DOHH2 (cell line): ENCODE measurements at regions not wholly inside any gene's neighbourhood (a gene's known extent, or its start where the extent isn't known, plus 50 kb on each side); places are given as distances from the start of the nearest gene placed in this dataset.

Experiments used
- H3F3A ChIP-seq: fragments of 200-600 bp; sonication (generic), shearing (Covaris generic); 2 replicates; pipeline ENCODE4 v1.6.0; 2016; ENCODE audit warnings: antibody characterized with exemption, mild to moderate bottlenecking; ENCODE audit not compliant: control insufficient read depth, insufficient read depth
- H3K27ac ChIP-seq: fragments of 200-600 bp; sonication (generic); 2 replicates; pipeline ENCODE4 v1.5.1; 2014; ENCODE audit warnings: low read depth, mild to moderate bottlenecking, low read length, moderate library complexity
- H3K27me3 ChIP-seq: fragments of 200-600 bp; sonication (generic); 2 replicates; pipeline ENCODE4 v1.6.1; 2014; ENCODE audit warnings: mild to moderate bottlenecking, low read length, mixed read lengths; ENCODE audit not compliant: control insufficient read depth
- H3K36me3 ChIP-seq: fragments of 200-600 bp; sonication (generic); 2 replicates; pipeline ENCODE4 v1.6.1; 2014; ENCODE audit warnings: mild to moderate bottlenecking, low read length, moderate library complexity, mixed read lengths; ENCODE audit not compliant: control insufficient read depth
- H3K4me1 ChIP-seq: fragments of 200-600 bp; sonication (generic); 2 replicates; pipeline ENCODE4 v1.6.1; 2014; ENCODE audit warnings: mild to moderate bottlenecking, low read length, mixed read lengths; ENCODE audit not compliant: control insufficient read depth
- H3K4me2 ChIP-seq: fragments of 200-600 bp; sonication (generic); 2 replicates; pipeline ENCODE4 v1.6.0; 2014; ENCODE audit warnings: mild to moderate bottlenecking, low read length, moderate library complexity
- H3K4me3 ChIP-seq: fragments of 200-600 bp; sonication (generic); 2 replicates; pipeline ENCODE4 v1.5.1; 2014; ENCODE audit warnings: mild to moderate bottlenecking, low read length, mixed read lengths
- H3K79me2 ChIP-seq: fragments of 200-600 bp; sonication (generic); 2 replicates; pipeline ENCODE4 v1.6.1; 2014; ENCODE audit warnings: mild to moderate bottlenecking, low read length, mixed read lengths; ENCODE audit not compliant: control insufficient read depth
- H3K9me2 ChIP-seq: fragments of 200-600 bp; sonication (generic); replicated peaks from 2 replicates; pipeline ENCODE4 v1.6.1; 2014; ENCODE audit warnings: mild to moderate bottlenecking, low read length, mixed read lengths; ENCODE audit not compliant: control insufficient read depth
- H3K9me3 ChIP-seq: fragments of 200-600 bp; sonication (generic); 2 replicates; pipeline ENCODE4 v1.6.1; 2014; ENCODE audit warnings: antibody characterized with exemption, low read length, mixed read lengths; ENCODE audit not compliant: control insufficient read depth, insufficient read depth
- H4K20me1 ChIP-seq: fragments of 200-600 bp; sonication (generic); 2 replicates; pipeline ENCODE4 v1.6.0; 2014; ENCODE audit warnings: low read depth, mild to moderate bottlenecking, antibody characterized with exemption, low read length, moderate library complexity; ENCODE audit not compliant: control insufficient read depth, insufficient read depth
- EZH2phosphoT487 ChIP-seq: fragments of 200-600 bp; sonication (generic); IDR thresholded peaks from 2 replicates; pipeline ENCODE4 v1.6.1; 2017; ENCODE audit warnings: borderline replicate concordance, mild to moderate bottlenecking, antibody characterized with exemption, low read length, moderate library complexity, mixed read lengths
- TF ChIP-seq, protein P1 (sequence below): fragments of 200-600 bp; sonication (generic); IDR thresholded peaks from one replicate; pipeline ENCODE4 v1.5.1; 2014; ENCODE audit warnings: antibody characterized with exemption, mild to moderate bottlenecking, low read depth, low read length; ENCODE audit not compliant: poor library complexity, severe bottlenecking

DNA sequence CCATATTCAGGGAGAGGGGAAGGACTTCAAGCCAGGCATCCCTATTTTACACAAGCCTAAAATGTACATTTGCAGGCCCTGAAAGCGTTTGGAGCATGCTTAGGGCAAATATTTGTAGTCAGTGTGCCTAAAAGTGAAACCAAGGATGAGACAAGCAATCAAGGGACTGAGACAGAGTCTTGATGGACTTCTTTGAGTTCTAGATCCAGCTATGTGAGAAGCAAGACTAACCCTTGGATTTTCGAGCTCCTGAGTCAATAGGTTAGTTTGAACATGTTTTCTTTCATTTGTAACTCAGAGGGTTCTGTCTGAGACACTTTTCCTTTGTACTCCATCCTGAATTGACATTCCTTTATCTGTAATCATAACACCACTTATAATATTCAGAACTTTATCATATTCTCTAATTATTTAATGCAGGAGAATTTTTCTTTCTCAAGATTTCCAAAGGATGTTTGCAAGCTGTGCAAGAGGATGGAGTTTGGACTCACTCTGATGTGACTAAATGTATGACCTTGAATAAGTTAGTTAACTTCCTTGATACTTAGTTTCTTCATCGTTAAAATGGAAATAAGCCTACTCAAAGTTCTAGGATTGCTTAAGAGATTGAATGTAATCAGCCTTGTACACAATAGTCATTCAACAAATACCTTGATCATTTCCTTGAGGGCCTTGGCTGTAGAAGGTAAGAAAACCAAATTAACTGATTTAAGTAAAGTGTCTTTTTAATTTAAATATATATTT is 1237.8 kb upstream of the ZEB2 start:
- H3K4me2 ChIP-seq, result no peak overlapping the region
- H3K9me3 ChIP-seq, result peaks cover 13% of the 10 kb centered on the region; the same call in 1 of the 2 replicates
- no peak overlapping the region for H3K27ac ChIP-seq
- no peak overlapping the region for H3K4me3 ChIP-seq
- H3K27me3 ChIP-seq, result no peaks in the 10 kb centered on the region
- H3K9me2 ChIP-seq, result no peaks in the 10 kb centered on the region
- TF ChIP-seq, protein P1, sequence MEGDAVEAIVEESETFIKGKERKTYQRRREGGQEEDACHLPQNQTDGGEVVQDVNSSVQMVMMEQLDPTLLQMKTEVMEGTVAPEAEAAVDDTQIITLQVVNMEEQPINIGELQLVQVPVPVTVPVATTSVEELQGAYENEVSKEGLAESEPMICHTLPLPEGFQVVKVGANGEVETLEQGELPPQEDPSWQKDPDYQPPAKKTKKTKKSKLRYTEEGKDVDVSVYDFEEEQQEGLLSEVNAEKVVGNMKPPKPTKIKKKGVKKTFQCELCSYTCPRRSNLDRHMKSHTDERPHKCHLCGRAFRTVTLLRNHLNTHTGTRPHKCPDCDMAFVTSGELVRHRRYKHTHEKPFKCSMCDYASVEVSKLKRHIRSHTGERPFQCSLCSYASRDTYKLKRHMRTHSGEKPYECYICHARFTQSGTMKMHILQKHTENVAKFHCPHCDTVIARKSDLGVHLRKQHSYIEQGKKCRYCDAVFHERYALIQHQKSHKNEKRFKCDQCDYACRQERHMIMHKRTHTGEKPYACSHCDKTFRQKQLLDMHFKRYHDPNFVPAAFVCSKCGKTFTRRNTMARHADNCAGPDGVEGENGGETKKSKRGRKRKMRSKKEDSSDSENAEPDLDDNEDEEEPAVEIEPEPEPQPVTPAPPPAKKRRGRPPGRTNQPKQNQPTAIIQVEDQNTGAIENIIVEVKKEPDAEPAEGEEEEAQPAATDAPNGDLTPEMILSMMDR, result no peak
- TF ChIP-seq EZH2phosphoT487, result no peak
- no peaks in the 10 kb centered on the region for H3K79me2 ChIP-seq
- no peaks in the 10 kb centered on the region for H4K20me1 ChIP-seq
- H3K4me1 ChIP-seq, result peaks cover 17% of the 10 kb centered on the region
- H3K36me3 ChIP-seq, result no peaks in the 10 kb centered on the region
- H3F3A ChIP-seq, result no peaks in the 10 kb centered on the region

DNA sequence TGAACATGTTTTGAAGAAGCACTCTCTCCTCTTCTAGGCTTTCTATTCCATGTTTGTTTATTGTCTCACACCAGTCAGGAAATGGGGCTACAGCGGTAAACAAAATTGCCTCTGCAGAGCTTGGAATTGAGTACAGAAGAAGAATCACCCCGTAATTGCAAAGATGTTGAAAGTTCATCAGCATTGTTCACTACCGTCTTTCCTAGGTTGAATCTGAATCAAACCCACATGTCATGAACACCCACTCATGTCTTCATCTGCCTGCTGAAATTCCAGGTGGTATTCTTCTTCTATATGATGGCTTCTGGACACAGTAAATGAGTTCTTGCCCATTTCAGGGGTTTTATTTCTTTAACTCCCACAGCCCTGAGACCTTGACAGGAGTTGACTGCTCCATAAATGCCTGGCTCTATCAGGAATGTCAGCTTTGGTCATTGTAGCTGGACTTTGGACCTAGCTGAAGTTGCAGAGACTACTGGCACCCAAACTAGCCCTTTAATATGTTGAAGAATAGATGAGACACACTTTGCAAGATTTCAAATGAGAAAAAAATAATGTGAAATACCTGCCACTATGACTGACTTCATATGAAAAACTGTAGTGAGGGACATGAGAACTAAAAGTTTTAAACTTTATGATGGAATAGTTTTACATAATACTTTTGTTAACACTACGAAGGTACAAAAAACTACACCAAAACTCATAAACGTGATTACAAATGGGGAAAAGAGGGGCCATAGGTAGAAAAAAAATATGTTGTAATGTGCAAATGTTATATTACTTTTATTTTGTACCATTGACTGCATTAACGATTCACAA is 1235.3 kb upstream of the ZEB2 start:
- no peak overlapping the region for H3K27ac ChIP-seq
- no peaks in the 10 kb centered on the region for H3K9me2 ChIP-seq
- H3K4me3 ChIP-seq, result no peak overlapping the region
- peaks cover 42% of the 10 kb centered on the region for H3K4me1 ChIP-seq
- H3F3A ChIP-seq, result no peaks in the 10 kb centered on the region
- H3K9me3 ChIP-seq, result peaks cover 21% of the 10 kb centered on the region; the same call in 1 of the 2 replicates
- no peak overlapping the region for H3K4me2 ChIP-seq
- H3K79me2 ChIP-seq, result no peaks in the 10 kb centered on the region
- no peaks in the 10 kb centered on the region for H4K20me1 ChIP-seq
- TF ChIP-seq EZH2phosphoT487, result no peak
- TF ChIP-seq, protein P1, result no peak
- no peaks in the 10 kb centered on the region for H3K27me3 ChIP-seq
- peaks cover 20% of the 10 kb centered on the region for H3K36me3 ChIP-seq

DNA sequence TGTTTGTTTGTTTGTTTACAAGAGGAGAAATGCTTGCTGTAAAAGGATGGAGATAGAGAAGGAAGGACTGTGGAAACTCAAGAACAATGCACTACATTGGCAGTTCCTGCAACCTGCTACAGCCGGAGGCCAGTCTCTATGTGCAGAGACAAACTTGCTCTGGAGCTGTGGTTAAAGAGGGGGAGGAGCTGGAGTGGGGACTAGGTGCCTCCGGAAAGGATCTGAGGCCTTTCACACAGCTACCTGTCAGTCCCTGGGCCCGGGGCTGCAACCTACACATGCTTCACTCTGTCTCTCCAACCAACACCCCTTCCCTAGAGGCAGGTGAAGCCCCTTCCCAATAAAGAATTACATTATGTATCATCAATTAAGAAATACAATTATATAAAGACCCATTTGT is 1234.0 kb upstream of the ZEB2 start:
- Histone ChIP-seq H3K4me3 (no peak overlapping the region), H3K27me3 (no peaks in the 10 kb centered on the region), H3K79me2 (no peaks in the 10 kb centered on the region), H3K4me1 (peaks cover 51% of the 10 kb centered on the region), H3K4me2 (no peak overlapping the region), H3K9me3 (peaks cover 21% of the 10 kb centered on the region), H3K27ac (no peak overlapping the region), H4K20me1 (no peaks in the 10 kb centered on the region), H3F3A (no peaks in the 10 kb centered on the region), H3K36me3 (peaks cover 25% of the 10 kb centered on the region), H3K9me2 (no peaks in the 10 kb centered on the region)
- TF ChIP-seq, protein P1, result no peak
- no peak for TF ChIP-seq EZH2phosphoT487
